NCI-H526 (cell line): ENCODE measurements at regions not wholly inside any gene's neighbourhood (a gene's known extent, or its start where the extent isn't known, plus 50 kb on each side); places are given as distances from the start of the nearest gene placed in this dataset.
"Not testable (repeated sequence)": the region's sequence is repeated elsewhere in the genome, so short reads cannot be mapped to it uniquely, and the experiment has no call there.

Source experiments
- DNase-seq, 2 experiments: peaks; one replicate each; lab custom pipeline; 2025; lab: John Stamatoyannopoulos, UW

DNA sequence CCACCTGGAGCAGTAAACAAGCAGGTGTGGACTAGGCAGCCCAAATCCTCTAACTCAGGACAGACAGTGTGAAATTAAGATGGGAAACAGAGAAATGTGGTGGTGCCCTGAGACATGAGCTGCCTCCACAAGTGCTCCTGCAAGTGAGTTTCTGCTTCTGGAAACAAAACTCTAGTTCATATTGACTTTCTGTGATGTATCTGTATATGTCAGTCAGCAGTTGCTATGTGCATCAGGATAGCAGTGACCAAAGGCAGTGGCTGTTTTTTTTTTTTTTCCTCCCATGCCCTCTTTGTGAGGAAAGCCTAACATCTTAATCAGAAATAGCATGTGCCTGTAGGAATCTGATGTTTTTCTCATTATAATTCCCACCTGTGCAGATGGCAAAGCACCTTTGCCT, 318.4 kb upstream of the SEMA6A start:
- DNase-seq, result no peak

- DNase-seq, result no peak
Observed at GRCh38 chr5:116887104-116887503, 312.5 kb upstream of the SEMA6A start.

DNA sequence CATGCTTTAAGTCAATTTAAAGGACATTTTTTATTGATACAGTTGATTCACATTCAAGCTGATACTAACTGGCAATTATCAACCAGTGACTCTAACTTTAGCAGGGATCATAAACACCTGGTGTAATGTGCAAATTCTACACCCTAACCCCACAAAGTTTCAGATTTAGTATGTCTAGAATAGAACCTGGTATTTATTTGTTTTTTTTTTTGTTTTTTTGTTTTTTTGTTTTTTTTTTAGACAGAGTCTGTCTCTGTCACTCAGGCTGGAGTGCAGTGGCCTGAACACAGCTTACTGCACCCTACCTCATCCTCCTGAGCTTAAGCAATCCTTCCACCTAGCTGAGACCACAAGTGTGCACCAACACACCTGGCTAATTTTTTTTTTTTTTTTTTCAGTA, 311.2 kb upstream of the SEMA6A start:
- DNase-seq, result no peak

DNA sequence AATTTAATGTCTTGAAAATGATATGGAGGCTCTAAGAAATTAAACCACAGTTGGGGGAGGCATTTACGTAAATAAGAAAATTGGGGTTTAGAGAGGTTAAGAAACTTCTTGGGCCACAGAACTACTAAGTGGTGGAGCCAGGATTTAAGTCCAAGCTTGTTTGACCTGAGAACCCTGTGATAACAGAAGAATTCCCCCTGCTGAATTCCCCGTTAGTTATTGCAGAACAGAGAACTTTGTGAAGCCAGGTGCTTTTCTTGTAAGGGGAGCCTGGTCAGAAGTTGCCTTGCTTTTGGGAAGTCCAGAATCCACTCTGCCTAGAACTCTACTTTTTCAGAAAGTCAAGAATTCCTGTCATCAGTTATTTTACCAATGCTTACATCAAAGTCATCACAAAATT, 309.3 kb upstream of the SEMA6A start:
- no peak for DNase-seq

DNA sequence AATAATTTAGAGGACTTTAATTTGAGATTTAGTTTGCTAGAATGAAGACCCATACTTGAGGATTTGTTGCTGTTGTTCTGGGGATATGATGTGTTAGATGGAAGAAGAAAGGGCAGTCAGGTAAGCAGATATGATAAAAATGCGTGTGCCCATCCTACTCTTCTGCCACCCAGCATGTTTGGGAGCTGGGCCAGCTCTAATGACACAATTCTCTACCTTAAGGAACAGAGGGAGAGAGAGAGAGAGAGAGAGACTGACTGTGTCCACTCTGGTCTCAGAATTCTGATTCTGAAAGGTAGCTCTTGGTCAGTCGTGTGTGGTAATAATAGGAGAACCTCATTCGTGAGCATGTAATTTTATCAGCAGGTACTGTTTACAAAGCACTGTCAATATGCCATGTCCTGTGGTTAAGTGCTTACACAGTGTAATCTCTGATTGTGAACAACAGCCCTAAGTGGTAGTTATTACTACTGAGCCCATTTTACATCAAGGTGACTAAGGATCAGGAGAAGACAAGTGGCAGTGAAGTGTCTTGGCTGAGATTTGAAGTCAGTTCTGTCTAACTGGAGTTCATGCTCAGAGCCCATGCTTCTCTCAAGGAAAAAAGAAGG, 307.4 kb upstream of the SEMA6A start:
- no peak for DNase-seq

GRCh38 chr5:116880601-116881000, 306.0 kb upstream of the SEMA6A start:
- no peak for DNase-seq

GRCh38 chr5:116880150-116880549, 305.5 kb upstream of the SEMA6A start:
- no peak for DNase-seq

DNA sequence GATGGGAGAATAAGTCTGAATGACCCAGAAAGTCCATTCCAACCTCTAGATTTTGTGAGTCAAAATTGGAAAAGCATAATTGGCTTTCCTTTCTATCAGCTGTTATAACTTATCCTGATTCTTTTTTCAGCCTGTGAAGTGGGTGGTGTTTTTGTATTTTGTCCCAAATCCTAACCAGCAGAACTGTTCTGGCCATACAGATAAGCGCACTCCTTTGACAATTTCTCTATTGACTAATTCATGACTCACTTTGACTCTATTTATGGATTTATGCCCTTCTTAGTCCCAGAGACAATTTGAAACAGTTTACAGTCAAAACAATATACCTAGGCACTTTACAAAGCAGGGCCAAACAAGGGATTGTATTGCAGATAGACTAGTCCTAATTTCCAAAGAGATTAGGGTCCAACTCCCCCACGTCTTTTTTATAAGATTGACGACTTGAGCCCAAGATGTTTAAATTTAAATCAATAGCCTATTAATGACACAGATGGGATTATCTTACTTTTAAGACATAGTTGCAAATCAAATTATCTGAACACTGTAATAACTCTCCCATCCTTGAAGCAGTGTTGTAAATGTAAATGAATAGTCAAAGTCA, 301.7 kb upstream of the SEMA6A start:
- no peak for DNase-seq

DNA sequence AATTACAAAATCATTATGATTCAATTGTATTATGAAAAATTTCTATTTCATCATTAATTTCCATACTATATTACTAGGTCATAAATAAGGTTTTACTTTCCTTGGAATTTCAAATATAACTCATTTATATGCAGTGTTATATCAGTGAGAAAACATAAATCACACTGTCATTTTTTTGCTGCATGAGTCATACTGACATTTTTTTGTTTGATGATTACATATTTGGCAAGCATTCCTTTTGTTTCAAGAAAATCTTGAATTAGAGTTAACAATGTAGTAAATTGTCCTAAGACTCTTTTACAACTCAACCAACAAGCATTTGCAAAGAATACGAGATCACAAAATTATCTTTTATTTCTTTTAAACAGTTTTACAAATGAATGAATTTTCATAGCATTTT, 298.4 kb upstream of the SEMA6A start:
- no peak for DNase-seq

- DNase-seq, result no peak
Observed at GRCh38 chr5:116872486-116872885, 297.9 kb upstream of the SEMA6A start.

DNA sequence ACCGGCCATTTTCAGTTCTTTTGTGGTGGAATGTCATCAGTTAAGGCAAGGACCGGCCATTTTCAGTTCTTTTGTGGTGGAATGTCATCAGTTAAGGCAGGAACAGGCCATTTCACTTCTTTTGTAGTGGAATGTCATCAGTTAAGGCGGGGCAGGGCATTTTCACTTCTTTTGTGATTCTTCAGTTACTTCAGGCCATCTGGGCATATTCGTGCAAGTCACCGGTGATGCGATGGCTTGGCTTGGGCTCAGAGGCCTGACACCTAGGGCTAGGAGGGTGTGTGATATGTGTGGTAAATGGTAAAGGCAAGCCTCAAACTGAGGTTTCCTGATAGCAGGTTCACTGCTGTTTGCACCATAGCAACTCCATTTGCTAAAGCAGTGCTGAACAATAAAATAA, 293.2 kb upstream of the SEMA6A start:
- DNase-seq, result not testable (repeated sequence)

DNA sequence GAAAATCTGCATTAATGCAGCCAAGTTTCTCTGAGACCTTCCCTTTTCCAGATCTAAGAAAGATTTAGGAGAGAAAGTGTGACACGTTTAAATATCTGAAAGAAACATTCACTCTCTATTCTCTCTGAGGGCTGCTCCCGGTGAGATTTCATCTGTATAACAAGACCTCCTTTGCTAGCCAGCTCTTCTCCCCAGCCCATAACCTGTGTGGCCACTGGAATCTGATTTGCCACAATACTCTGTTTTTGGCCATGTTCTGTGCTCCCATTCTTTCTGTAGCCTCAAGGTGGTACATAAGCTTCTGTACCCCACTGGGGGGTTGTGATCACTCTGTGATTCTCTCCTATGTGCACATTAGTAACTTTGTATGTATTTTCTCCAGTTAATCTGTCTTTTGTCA, 291.0 kb upstream of the SEMA6A start:
- DNase-seq, result no peak

DNA sequence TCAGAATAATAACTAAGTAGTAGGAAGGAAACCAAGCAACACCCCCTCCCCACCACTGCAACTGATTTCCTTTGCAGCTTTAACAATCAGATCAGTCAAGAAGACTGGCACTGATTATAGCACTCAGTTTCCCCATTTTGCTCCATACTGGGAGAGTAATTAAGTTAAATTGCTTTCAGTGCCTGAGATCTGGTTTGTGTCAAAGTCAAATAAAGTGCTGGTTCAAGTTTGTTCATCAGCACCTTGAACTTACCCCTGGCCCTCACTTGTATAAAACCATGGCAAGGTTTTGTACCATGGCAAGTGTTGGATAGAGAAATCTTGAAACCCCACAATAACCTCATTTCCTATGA, 290.2 kb upstream of the SEMA6A start:
- no peak for DNase-seq

- peak; percentile 78 to 85 for DNase-seq
Observed at GRCh38 chr5:116864157-116864837, 289.7 kb upstream of the SEMA6A start.

DNA sequence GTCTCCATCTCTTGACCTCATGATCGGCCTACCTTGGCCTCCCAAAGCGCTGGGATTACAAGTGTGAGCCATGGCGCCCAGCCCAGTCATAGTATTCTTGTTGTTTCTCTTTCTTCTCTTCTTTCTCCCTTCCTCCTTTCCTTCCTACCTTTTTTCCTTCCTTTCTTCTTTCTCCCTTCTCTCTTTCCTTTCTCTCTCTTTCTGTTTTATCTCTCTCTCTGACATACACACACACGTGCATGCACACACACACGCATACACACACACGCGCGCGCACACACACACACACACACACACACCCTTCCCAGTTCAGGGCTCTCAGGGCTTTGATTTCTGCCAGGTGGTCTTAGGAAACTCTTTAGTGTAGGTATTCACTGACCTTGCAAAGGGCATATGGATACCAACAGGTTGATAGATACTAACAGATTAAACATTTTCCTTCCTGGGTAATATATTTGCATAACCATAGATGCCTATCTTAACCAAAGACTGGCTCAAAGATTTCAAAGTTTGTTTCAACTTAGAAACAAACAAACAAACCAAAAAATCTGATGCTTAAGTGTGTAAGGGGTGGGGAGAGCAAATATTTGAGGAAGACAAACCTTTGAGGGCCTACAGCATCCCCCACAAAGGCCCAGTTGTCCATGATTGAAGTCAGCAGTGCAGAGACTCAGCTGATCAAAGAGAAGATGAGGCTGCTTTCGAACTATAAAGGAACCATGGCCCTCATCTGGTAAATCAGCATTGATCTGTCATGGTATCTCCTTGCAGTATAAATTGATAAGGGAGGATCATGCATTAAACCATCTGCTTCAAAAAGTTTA, 288.2 kb upstream of the SEMA6A start:
- DNase-seq, result no peak

DNA sequence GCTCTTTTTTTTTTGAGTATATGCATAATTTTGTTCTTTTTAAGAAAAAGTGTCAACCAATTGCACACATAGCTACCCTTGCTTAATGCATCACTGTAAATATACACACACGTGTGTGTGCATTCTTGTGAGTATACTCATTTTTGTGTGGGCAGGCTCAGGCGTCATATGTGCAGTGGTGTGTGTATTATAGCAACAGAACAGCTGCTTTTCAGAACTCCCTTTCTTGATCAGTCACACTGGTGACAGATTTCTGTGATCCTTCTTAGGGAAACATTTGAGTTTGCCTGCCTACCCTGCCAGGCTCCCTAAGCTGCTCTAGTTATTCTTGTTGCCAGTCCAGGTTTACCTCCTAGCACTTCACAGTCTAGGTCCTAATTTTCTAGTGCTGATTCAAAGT, 287.0 kb upstream of the SEMA6A start:
- DNase-seq, result no peak

DNA sequence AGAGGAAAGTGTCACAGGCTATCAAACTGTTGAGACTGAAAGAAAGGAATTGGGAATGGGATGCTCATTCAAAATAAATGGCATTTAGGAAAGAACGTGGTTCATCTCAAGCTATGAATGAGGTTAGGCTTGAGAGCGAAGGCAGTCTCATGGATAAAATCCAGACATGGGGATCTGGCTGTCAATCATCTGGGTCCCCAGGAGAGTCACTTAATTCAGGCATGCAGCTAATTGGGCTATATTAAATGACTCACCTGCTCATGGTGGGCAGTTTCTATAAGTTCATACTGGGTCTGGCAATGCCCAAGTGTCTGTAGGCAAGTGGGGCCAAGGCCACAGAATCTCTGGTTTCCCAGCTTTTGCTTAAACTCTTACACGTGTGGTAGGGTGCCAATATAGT, 286.5 kb upstream of the SEMA6A start:
- no peak for DNase-seq

DNA sequence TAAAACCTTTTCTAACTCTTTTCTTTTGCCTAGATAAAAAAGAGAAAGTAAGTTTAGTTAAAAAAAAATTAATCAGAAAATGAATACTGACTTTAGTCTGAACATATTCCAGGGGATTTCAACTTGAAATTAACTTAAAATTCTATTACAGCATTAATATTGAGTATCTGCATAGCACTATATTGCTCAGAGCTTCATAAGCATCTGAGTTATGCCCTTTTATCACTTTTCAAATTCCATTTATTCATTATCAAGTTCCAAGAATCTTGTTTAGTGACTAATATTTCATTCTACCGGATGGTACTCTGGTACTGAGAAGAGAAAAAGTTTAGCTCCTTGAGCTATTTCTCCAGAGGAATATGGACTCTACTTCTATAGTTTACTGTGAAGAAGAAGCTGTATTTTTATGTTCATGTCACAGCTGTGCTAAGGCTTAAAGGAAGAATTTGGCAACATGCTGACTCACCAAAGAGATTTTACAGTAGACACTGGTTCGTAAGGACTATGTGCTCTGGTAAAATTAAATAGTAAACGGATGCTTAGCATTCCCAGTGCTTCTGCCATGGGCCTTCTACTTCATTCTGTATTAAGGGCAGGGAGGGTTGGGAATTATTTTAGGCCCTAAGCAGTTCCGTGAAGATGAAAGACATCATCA, 285.2 kb upstream of the SEMA6A start:
- no peak for DNase-seq

DNA sequence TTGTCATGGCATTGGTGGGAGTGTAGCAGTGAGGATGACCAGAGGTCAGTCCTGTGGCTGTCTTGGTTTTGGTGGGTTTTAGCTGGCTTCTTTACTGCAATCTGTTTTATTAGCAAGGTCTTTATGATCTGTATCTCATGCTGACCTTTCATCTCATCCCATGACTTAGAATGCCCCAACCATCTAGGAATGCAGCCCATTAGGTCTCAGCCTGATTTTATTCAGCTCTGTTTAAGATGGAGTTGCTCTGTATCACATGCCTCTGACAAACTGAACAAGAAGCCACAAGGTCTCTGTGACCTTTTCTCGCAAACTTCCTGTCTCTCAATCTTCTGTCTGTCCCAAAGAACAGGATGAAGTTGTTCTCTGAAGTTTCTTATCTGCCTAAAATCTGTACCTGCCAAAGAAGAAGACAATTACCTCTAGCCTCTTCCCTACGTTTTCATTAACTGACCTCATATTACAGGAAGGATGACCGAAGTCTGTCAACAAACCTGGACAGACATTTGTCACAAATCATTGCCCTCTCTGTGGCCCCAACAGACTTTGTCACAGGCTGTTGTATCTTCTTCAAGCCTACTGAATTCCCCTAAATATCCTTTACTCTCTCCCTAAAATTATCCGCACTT, 284.2 kb upstream of the SEMA6A start:
- no peak for DNase-seq

GRCh38 chr5:116858020-116858419, 283.4 kb upstream of the SEMA6A start:
- not testable (repeated sequence) for DNase-seq

DNA sequence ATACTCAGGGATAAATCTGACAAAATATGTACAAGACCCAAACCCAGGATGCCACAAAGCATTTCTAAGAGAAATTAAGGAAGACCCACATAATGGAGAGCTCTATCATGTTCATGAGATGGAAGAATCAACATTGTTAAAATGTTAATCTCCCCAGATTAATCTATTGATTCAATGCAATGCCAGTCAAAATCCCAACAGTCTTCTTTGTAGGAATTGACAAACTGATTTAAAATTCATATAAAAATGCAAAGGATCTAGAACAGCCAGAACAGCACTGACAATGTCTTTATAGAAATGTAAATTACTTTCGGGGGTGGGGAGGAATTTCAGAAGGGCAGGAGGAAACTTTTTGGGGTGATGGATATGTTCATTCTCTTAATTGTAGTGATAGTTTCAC, 281.6 kb upstream of the SEMA6A start:
- DNase-seq, result no peak

- no peak for DNase-seq
Observed at GRCh38 chr5:116853992-116854391, 279.4 kb upstream of the SEMA6A start.
